ENCODE measurements at regions not wholly inside any gene's neighbourhood (a gene's known extent, or its start where the extent isn't known, plus 50 kb on each side); places are given as distances from the start of the nearest gene placed in this dataset.

- Histone ChIP-seq H3K9me3 (ENCODE audit: low read length) (no peaks in the 10 kb centered on the region), H3K4me3 (ENCODE audit: low read depth, low read length, poor library complexity, severe bottlenecking) (no peak overlapping the region), H3K4me2 (ENCODE audit: low read length) (no peak overlapping the region), H3F3A (ENCODE audit: insufficient read depth, low read length) (no peaks in the 10 kb centered on the region), H3K36me3 (ENCODE audit: insufficient read depth, low read length) (no peaks in the 10 kb centered on the region), H3K9ac (ENCODE audit: low read length) (no peak overlapping the region), H3K27ac (ENCODE audit: low read depth, low read length, poor library complexity, severe bottlenecking) (no peak overlapping the region), H3K79me2 (ENCODE audit: insufficient read depth, low read length) (no peaks in the 10 kb centered on the region), H3K4me1 (ENCODE audit: insufficient read depth, low read length, severe bottlenecking) (no peaks in the 10 kb centered on the region), H2AFZ (ENCODE audit: low read length) (no peak overlapping the region), H4K20me1 (ENCODE audit: insufficient read depth, low read length) (no peaks in the 10 kb centered on the region), H3K27me3 (ENCODE audit: insufficient read depth, low read length) (no peaks in the 10 kb centered on the region), H3K9me2 (ENCODE audit: low read depth, low read length) (no peaks in the 10 kb centered on the region)
- TF ChIP-seq EZH2 (IDR thresholded peaks at IDR 0.05; ENCODE audit: borderline replicate concordance, low read length), result no peak
- no peak for TF ChIP-seq CTCF (IDR thresholded peaks at IDR 0.05; ENCODE audit: low read length)
Measured at GRCh38 chr13:75195495-75196146, 286.3 kb downstream of the TBC1D4 start.

GRCh38 chr13:75194717-75195462 is 287.1 kb downstream of the TBC1D4 start:
- Histone ChIP-seq H4K20me1 (ENCODE audit: insufficient read depth, low read length) (no peaks in the 10 kb centered on the region), H3K4me2 (ENCODE audit: low read length) (no peak overlapping the region), H3K27ac (ENCODE audit: low read depth, low read length, poor library complexity, severe bottlenecking) (no peak overlapping the region), H3K4me1 (ENCODE audit: insufficient read depth, low read length, severe bottlenecking) (no peaks in the 10 kb centered on the region), H3K9me2 (ENCODE audit: low read depth, low read length) (no peaks in the 10 kb centered on the region), H3K4me3 (ENCODE audit: low read depth, low read length, poor library complexity, severe bottlenecking) (no peak overlapping the region), H3K27me3 (ENCODE audit: insufficient read depth, low read length) (no peaks in the 10 kb centered on the region), H3K9ac (ENCODE audit: low read length) (no peak overlapping the region), H3K79me2 (ENCODE audit: insufficient read depth, low read length) (no peaks in the 10 kb centered on the region), H3K36me3 (ENCODE audit: insufficient read depth, low read length) (no peaks in the 10 kb centered on the region), H2AFZ (ENCODE audit: low read length) (no peak overlapping the region), H3K9me3 (ENCODE audit: low read length) (no peaks in the 10 kb centered on the region), H3F3A (ENCODE audit: insufficient read depth, low read length) (no peaks in the 10 kb centered on the region)
- no peak for TF ChIP-seq EZH2 (IDR thresholded peaks at IDR 0.05; ENCODE audit: borderline replicate concordance, low read length)
- no peak for TF ChIP-seq CTCF (IDR thresholded peaks at IDR 0.05; ENCODE audit: low read length)

GRCh38 chr13:75186379-75186778 is 295.6 kb downstream of the TBC1D4 start:
- H3F3A ChIP-seq (ENCODE audit: insufficient read depth, low read length), result no peaks in the 10 kb centered on the region
- H3K4me2 ChIP-seq (ENCODE audit: low read length), result no peak overlapping the region
- no peak overlapping the region for H3K27ac ChIP-seq (ENCODE audit: low read depth, low read length, poor library complexity, severe bottlenecking)
- no peaks in the 10 kb centered on the region for H3K4me1 ChIP-seq (ENCODE audit: insufficient read depth, low read length, severe bottlenecking)
- peaks cover 4% of the 10 kb centered on the region; the same call in 1 of the 2 replicates for H3K27me3 ChIP-seq (ENCODE audit: insufficient read depth, low read length)
- H2AFZ ChIP-seq (ENCODE audit: low read length), result no peak overlapping the region
- H4K20me1 ChIP-seq (ENCODE audit: insufficient read depth, low read length), result no peaks in the 10 kb centered on the region
- H3K9ac ChIP-seq (ENCODE audit: low read length), result no peak overlapping the region
- H3K79me2 ChIP-seq (ENCODE audit: insufficient read depth, low read length), result no peaks in the 10 kb centered on the region
- H3K4me3 ChIP-seq (ENCODE audit: low read depth, low read length, poor library complexity, severe bottlenecking), result no peak overlapping the region
- no peaks in the 10 kb centered on the region for H3K9me3 ChIP-seq (ENCODE audit: low read length)
- no peaks in the 10 kb centered on the region for H3K9me2 ChIP-seq (ENCODE audit: low read depth, low read length)
- no peak for TF ChIP-seq CTCF (IDR thresholded peaks at IDR 0.05; ENCODE audit: low read length)
- no peak for TF ChIP-seq EZH2 (IDR thresholded peaks at IDR 0.05; ENCODE audit: borderline replicate concordance, low read length)
- H3K36me3 ChIP-seq (ENCODE audit: insufficient read depth, low read length), result no peaks in the 10 kb centered on the region

All from OCI-LY1 (cell line).